Ovary (tissue), 7 donors: ENCODE measurements at regions not wholly inside any gene's neighbourhood (a gene's known extent, or its start where the extent isn't known, plus 50 kb on each side); places are given as distances from the start of the nearest gene placed in this dataset.

Experiments used
- DNase-seq, 5 donors: peaks; one replicate each; pipeline ENCODE4 v3.0.0-alpha.2; 2019 to 2020
- H3K27ac ChIP-seq, 2 donors: fragments of 200-600 bp; one replicate each; pipeline versions ENCODE4 v1.5.1 to v1.8.0; 2019 to 2022
- H3K27me3 ChIP-seq: fragments of 200-600 bp; one replicate; pipeline ENCODE4 v1.8.0; 2022
- H3K36me3 ChIP-seq: fragments of 200-600 bp; sonication (generic); one replicate; pipeline ENCODE4 v1.5.1; 2019
- H3K4me1 ChIP-seq: one replicate; pipeline ENCODE4 v1.8.1; 2013; ENCODE audit warnings: mild to moderate bottlenecking, moderate library complexity; ENCODE audit not compliant: insufficient read depth
- H3K4me3 ChIP-seq: fragments of 200-600 bp; sonication (generic); one replicate; pipeline ENCODE4 v1.5.1; 2017
- H3K9me3 ChIP-seq, 2 donors: fragments of 200-600 bp in 1 of 2; sonication (generic) in 1 of 2; one replicate each; pipeline versions ENCODE4 v1.5.1 to v1.8.1; 2013 to 2019; ENCODE audit warnings: mild to moderate bottlenecking in 1 of 2, moderate library complexity in 1 of 2
- EP300 ChIP-seq: sonication (generic); formaldehyde crosslinking; IDR thresholded peaks from one replicate; pipeline ENCODE4 v1.6.1; 2017; ENCODE audit warnings: antibody characterized with exemption
- POLR2A ChIP-seq: fragments of 450-650 bp; IDR thresholded peaks from one replicate; pipeline ENCODE4 v1.6.1; 2017; ENCODE audit warnings: antibody characterized with exemption, mild to moderate bottlenecking, moderate library complexity
- WGBS, 3 donors: extraction: QIAGEN DNeasy Blood & Tissue Kit in 1 of 3; methylation state at CpG; one replicate each; pipeline versions ENCODE4 v1.1.5 to v1.1.7; 2013 to 2017; 5-methylcytosine and 5-hydroxymethylcytosine counted together
- intact Hi-C, 4 donors: fragments of 100-400 bp; cut with DNase I; formaldehyde crosslinking; loops; one replicate each; pipeline versions ENCODE4 v1.11.0 to v1.15.1; 2022 to 2023
- TF ChIP-seq, protein P1 (sequence below), 3 donors: fragments of 450-650 bp in 2 of 3; fragments of 200-600 bp in 1 of 3; IDR thresholded peaks; one replicate each; pipeline versions ENCODE4 v1.5.1 to v1.8.0; 2016 to 2022; ENCODE audit warnings: antibody characterized with exemption in 3 of 3, mild to moderate bottlenecking in 1 of 3
- donor health status: DM: no; HTN: no; CAD: no; lungs with moderate emphysema.
- donor health status: DM: no; HTN: no; CAD: no.
- donor health status: Bipolar disorder and iron deficiency.
- donor health status: DM: no; HTN: no; CAD: no.
- donor health status: DM: yes; HTN: yes; CAD: no.

DNA sequence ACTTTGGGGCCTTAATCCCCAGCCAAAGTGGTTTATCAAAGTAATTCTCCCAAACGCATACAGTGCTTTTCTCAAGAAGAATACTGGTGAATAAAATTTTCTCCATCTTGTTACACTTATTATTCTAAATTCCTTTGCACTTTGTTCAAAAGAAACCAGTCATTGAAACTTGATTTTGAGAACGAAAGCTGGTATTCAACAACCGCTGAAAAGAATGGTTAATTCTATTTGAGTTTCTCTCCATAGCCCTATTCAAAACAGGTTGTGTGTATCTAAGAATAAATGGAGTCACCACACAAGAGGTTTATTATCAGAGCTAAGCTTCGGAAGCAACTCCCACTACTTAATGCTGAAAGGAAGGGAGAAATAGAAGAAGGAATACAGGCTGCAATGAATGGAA, 117.7 kb downstream of the C1D start:
- no peaks in the 10 kb centered on the region for H3K4me1 ChIP-seq
- TF ChIP-seq EP300: no peak
- TF ChIP-seq, protein P1, sequence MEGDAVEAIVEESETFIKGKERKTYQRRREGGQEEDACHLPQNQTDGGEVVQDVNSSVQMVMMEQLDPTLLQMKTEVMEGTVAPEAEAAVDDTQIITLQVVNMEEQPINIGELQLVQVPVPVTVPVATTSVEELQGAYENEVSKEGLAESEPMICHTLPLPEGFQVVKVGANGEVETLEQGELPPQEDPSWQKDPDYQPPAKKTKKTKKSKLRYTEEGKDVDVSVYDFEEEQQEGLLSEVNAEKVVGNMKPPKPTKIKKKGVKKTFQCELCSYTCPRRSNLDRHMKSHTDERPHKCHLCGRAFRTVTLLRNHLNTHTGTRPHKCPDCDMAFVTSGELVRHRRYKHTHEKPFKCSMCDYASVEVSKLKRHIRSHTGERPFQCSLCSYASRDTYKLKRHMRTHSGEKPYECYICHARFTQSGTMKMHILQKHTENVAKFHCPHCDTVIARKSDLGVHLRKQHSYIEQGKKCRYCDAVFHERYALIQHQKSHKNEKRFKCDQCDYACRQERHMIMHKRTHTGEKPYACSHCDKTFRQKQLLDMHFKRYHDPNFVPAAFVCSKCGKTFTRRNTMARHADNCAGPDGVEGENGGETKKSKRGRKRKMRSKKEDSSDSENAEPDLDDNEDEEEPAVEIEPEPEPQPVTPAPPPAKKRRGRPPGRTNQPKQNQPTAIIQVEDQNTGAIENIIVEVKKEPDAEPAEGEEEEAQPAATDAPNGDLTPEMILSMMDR (IDR thresholded peaks at IDR 0.05): no peak
- TF ChIP-seq POLR2A: no peak
- 69 to 75% (median 70%) methylated on average over 4 of the region's 4 CpGs for WGBS, 3 donors
- H3K27ac ChIP-seq: no peak overlapping the region
- no peaks in the 10 kb centered on the region for H3K9me3 ChIP-seq
- H3K36me3 ChIP-seq: no peaks in the 10 kb centered on the region
- intact Hi-C loops: no loop called here
- no peak overlapping the region for H3K4me3 ChIP-seq
- no peak for DNase-seq
- H3K27me3 ChIP-seq: no peaks in the 10 kb centered on the region

DNA sequence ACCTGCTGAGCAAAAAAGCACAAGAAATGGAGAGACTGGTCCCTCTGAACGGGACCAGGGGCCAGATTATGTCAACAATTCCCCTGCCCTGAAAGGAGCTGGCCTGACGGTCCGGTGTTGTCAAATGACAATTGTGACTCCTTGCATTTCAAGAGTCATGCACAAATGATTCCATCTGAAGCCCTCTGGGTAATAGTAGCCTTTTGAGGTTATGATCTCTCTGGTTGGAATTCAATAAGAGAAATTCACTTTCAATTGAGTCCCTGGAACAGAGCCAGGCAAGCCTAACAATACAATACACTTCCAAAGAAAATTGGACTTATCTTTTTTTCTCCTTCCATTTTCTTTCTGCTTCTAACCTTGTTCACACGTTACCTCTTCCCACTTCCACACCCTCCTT, 116.9 kb downstream of the C1D start:
- Histone ChIP-seq H3K27ac (no peak overlapping the region), H3K27me3 (no peaks in the 10 kb centered on the region), H3K36me3 (no peaks in the 10 kb centered on the region), H3K4me3 (no peak overlapping the region), H3K4me1 (no peaks in the 10 kb centered on the region), H3K9me3 (no peaks in the 10 kb centered on the region)
- intact Hi-C loops: no loop called here
- DNase-seq: no peak
- WGBS, 3 donors: 49 to 67% (median 67%) methylated on average over 4 of the region's 4 CpGs
- no peak for TF ChIP-seq POLR2A
- TF ChIP-seq, protein P1 (IDR thresholded peaks at IDR 0.05): no peak
- no peak for TF ChIP-seq EP300

DNA sequence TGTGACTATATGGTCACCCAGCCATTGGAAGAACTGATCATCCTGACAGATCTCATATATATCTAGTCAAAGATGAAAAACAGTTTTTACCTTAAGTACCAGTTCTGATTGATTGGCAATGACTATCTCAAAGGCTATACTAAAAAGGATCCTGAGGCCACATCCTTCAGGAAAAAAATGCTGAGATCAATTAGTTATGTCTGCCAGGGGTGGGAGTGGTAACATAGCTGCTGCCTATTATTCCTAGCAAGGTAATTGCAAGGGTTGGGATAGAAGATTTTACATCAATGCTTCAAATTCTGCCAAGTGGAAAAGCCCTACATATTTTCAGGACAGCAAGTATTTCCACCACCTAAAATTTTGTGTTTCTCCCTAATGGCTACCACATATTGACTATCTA, 114.7 kb downstream of the C1D start:
- Histone ChIP-seq H3K36me3 (no peaks in the 10 kb centered on the region), H3K9me3 (no peaks in the 10 kb centered on the region), H3K27me3 (no peaks in the 10 kb centered on the region), H3K4me3 (no peak overlapping the region), H3K27ac (no peak overlapping the region), H3K4me1 (no peaks in the 10 kb centered on the region)
- DNase-seq: no peak
- intact Hi-C loops: no loop called here
- TF ChIP-seq POLR2A (no peak), EP300 (no peak)
- TF ChIP-seq, protein P1 (IDR thresholded peaks at IDR 0.05): no peak

DNA sequence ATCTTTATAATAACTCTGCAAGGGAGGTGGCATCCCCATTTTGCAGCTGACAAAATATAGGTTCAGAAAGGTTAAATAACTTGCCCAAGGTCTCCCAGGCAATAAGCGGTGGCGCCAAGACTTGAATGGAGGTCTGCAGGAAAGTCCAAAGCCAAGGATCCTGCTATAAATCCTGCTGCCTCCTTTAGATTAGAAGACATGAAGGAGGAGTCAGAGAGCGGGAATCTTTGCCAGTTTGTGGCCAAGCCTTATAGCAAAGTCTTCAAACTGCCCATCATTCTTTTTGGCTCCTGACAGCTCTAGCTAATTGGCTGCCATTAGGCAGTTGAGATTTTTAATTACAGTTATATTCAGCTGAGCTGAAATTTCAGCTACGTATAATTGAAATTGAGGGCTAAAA, 114.3 kb downstream of the C1D start:
- Histone ChIP-seq H3K27ac (no peak overlapping the region), H3K27me3 (no peaks in the 10 kb centered on the region), H3K36me3 (no peaks in the 10 kb centered on the region), H3K4me3 (no peak overlapping the region), H3K9me3 (no peaks in the 10 kb centered on the region), H3K4me1 (no peaks in the 10 kb centered on the region)
- 79 to 90% (median 89%) methylated on average over 4 of the region's 4 CpGs for WGBS, 3 donors
- intact Hi-C loops: no loop called here
- DNase-seq: no peak
- TF ChIP-seq, protein P1 (IDR thresholded peaks at IDR 0.05): no peak
- TF ChIP-seq EP300 (no peak), POLR2A (no peak)

DNA sequence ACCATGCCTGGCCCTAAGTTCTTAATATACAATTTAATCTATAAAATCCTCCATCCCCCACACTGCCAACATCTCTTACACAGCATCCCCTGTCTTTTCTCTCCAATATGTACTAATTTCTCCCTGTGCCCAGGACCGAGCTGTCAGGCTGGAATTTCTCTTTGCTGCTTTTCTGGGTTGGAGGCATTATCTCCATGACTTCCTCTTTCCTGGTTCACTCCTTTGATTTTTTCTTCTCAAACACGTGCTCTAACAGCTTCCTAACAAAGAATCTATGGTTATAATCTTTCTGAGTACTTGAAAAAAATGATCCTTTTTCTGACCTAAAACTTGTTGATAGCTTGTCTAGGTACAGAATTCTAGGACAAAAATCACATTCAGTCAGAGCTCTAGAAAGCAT, 112.8 kb downstream of the C1D start:
- no peaks in the 10 kb centered on the region for H3K9me3 ChIP-seq
- 79 to 94% (median 82%) methylated on average over 2 of the region's 2 CpGs for WGBS, 3 donors
- no peaks in the 10 kb centered on the region for H3K36me3 ChIP-seq
- no peaks in the 10 kb centered on the region for H3K27me3 ChIP-seq
- H3K4me1 ChIP-seq: no peaks in the 10 kb centered on the region
- no peak for DNase-seq
- intact Hi-C loops: no loop called here
- no peak overlapping the region for H3K27ac ChIP-seq
- no peak overlapping the region for H3K4me3 ChIP-seq
- TF ChIP-seq EP300: no peak
- no peak for TF ChIP-seq POLR2A
- TF ChIP-seq, protein P1 (IDR thresholded peaks at IDR 0.05): no peak
